Activated T-helper 1 cell treated with anti-CD3 and anti-CD28 coated beads, Interleukin-12 subunit alpha, Interleukin-12 subunit beta, Interleukin-2, Interleukin-4 antibody, amounts not matched to agents 30 ng/mL and 10 ng/mL and 1 ng/mL, durations not matched to agents 14 hours and 24 hours and 36 hours (primary cell): ENCODE measurements at regions not wholly inside any gene's neighbourhood (a gene's known extent, or its start where the extent isn't known, plus 50 kb on each side); places are given as distances from the start of the nearest gene placed in this dataset.

Experiments used
- DNase-seq: peaks from one replicate; pipeline ENCODE4 v3.0.0; 2021; ENCODE audit warnings: low spot score
- H3K27ac Mint-ChIP-seq: one replicate; pipeline ENCODE4 v1.8.0; 2021; ENCODE audit warnings: mild to moderate bottlenecking, mixed read lengths
- H3K27me3 Mint-ChIP-seq: one replicate; pipeline ENCODE4 v1.8.0; 2022; ENCODE audit warnings: mild to moderate bottlenecking, moderate library complexity, mixed read lengths; ENCODE audit not compliant: insufficient read depth
- H3K36me3 Mint-ChIP-seq: one replicate; pipeline ENCODE4 v1.8.0; 2021; ENCODE audit warnings: low read depth, mixed read lengths
- H3K4me1 Mint-ChIP-seq: one replicate; pipeline ENCODE4 v1.8.0; 2021; ENCODE audit warnings: low read depth, mixed read lengths
- H3K4me3 Mint-ChIP-seq: one replicate; pipeline ENCODE4 v1.8.0; 2021; ENCODE audit warnings: mild to moderate bottlenecking, moderate library complexity, mixed read lengths
- H3K9me3 Mint-ChIP-seq: one replicate; pipeline ENCODE4 v1.8.0; 2021; ENCODE audit warnings: mixed read lengths
- intact Hi-C: fragments of 100-400 bp; cut with micrococcal nuclease; formaldehyde crosslinking; loops from one replicate; pipeline ENCODE4 v1.15.1; 2024

GRCh38 chr2:219835493-219835892 is 208.1 kb downstream of the SLC4A3 start:
- intact Hi-C loops = no loop called here
- no peak for DNase-seq
- Mint-ChIP-seq H3K9me3 (no peaks in the 10 kb centered on the region), H3K27me3 (no peaks in the 10 kb centered on the region), H3K27ac (no peak overlapping the region), H3K4me1 (no peaks in the 10 kb centered on the region), H3K36me3 (no peaks in the 10 kb centered on the region), H3K4me3 (no peak overlapping the region)

DNA sequence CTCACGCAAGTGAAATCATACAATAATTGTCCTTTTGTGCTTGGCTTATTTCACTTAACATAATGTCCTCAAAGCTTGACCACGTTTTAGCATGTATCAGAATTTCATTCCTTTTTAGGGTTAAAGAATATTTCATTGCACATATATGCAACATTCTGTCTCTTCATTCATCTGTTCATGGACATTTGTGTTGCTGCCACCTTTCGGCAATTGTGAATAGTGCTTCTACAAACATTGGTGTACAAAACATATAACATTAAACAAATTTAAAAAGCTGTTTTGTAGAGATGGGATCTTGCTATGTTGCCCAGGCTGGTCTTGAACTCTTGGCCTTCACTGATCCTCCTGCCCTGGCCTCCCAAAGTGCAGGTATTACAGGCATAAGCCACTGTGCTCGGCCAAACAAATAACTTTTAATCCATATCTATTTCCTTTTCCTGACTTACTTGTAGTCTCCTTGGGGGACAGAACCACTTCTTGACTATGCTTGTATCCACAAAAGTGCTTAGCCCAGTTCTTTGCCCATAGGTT is 209.3 kb downstream of the SLC4A3 start:
- intact Hi-C loops = no loop called here
- no peaks in the 10 kb centered on the region for H3K4me1 Mint-ChIP-seq
- no peaks in the 10 kb centered on the region for H3K9me3 Mint-ChIP-seq
- DNase-seq = no peak
- no peaks in the 10 kb centered on the region for H3K36me3 Mint-ChIP-seq
- H3K27me3 Mint-ChIP-seq = no peaks in the 10 kb centered on the region
- H3K27ac Mint-ChIP-seq = no peak overlapping the region
- H3K4me3 Mint-ChIP-seq = no peak overlapping the region

GRCh38 chr2:219844401-219845091 is 217.1 kb downstream of the SLC4A3 start:
- no peak for DNase-seq
- H3K9me3 Mint-ChIP-seq = no peaks in the 10 kb centered on the region
- no peaks in the 10 kb centered on the region for H3K36me3 Mint-ChIP-seq
- no peak overlapping the region for H3K27ac Mint-ChIP-seq
- no peaks in the 10 kb centered on the region for H3K27me3 Mint-ChIP-seq
- H3K4me3 Mint-ChIP-seq = no peak overlapping the region
- H3K4me1 Mint-ChIP-seq = no peaks in the 10 kb centered on the region
- intact Hi-C loops = no loop called here

DNA sequence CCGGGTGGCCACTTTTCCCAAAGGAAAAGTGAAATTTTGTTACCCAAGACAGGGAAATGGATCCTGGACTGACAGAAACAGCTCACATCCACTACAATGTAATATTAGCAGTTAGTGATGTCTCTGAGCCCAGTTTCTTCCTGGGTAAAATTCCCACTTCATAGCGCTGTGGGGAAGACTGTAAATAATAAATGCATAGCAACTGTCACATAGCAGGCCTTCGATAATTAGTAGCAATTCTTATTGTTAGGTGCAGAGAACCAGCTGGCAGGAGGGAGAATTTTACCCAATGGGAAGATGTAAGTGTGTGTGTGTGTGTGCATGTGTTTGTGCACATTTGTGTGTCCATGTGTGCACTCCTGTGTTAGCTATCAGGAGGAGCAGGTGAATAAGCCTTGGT is 221.5 kb downstream of the SLC4A3 start:
- intact Hi-C loops = no loop called here
- DNase-seq = no peak
- Mint-ChIP-seq H3K4me3 (no peak overlapping the region), H3K9me3 (no peaks in the 10 kb centered on the region), H3K36me3 (no peaks in the 10 kb centered on the region), H3K4me1 (no peaks in the 10 kb centered on the region), H3K27me3 (peaks cover 5% of the 10 kb centered on the region), H3K27ac (no peak overlapping the region)

DNA sequence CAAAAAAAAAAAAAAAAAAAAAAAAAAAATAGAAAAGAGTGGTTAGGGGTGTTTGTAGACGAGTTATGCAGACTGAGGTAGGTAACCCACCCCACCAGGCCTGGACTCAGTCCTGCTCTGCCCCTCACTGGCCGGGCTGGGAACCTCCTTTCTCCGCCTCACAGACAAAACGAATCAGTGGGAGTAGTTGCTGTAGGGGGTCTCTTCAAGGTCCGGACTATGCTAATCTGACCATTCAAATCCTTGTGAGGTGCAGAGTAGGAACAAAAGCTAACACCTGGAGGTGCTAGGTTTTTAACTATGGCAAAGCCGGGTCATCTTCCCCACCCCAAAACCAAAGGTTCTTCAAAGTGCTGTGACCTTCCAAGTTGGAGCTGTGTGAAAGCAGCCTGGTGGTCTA is 223.7 kb downstream of the SLC4A3 start:
- Mint-ChIP-seq H3K9me3 (no peaks in the 10 kb centered on the region), H3K4me3 (no peak overlapping the region), H3K4me1 (no peaks in the 10 kb centered on the region), H3K27ac (no peak overlapping the region), H3K27me3 (peaks cover 8% of the 10 kb centered on the region), H3K36me3 (no peaks in the 10 kb centered on the region)
- DNase-seq = no peak
- intact Hi-C loops = no loop called here

DNA sequence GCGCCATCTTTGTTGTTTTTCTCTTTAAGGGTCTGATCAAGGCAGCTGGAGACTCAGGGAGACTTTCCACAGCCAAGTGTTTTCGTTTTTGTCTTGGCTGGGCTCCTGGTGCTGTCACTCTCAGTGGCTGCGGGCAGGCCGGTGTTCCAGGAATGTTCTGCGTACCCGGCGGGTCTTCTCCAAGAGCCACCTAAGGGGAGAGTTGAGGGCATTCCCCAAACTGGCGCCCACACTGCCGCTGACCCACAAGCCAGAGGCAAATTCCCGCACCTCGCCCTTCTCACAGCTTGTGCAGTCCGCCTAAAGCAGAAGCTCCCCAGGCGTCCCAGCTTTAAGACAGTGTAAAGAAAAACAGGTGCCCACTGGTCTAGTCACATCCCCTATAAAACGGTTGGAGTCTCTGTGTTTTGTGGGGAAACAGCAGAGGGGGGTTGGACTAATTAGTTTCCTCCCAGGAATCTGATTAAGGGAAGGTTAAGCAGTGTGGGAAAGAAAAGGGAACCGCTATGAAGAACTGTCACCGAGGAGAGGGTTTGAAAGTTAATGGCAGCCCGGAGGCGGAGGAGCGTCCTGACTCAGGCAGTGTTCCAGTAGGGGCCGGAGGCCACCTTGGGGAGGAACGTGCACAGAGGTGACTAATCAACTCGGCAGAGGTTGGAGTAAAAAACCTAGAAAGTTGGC is 224.5 kb downstream of the SLC4A3 start:
- intact Hi-C loops = no loop called here
- no peak overlapping the region for H3K27ac Mint-ChIP-seq
- H3K9me3 Mint-ChIP-seq = no peaks in the 10 kb centered on the region
- H3K4me1 Mint-ChIP-seq = no peaks in the 10 kb centered on the region
- H3K4me3 Mint-ChIP-seq = no peak overlapping the region
- DNase-seq = no peak
- H3K27me3 Mint-ChIP-seq = peaks cover 8% of the 10 kb centered on the region
- H3K36me3 Mint-ChIP-seq = no peaks in the 10 kb centered on the region

- no peaks in the 10 kb centered on the region for H3K4me1 Mint-ChIP-seq
- no peaks in the 10 kb centered on the region for H3K36me3 Mint-ChIP-seq
- no peaks in the 10 kb centered on the region for H3K9me3 Mint-ChIP-seq
- no peak overlapping the region for H3K4me3 Mint-ChIP-seq
- DNase-seq = no peak
- no peak overlapping the region for H3K27ac Mint-ChIP-seq
- intact Hi-C loops = no loop called here
- H3K27me3 Mint-ChIP-seq = peaks cover 8% of the 10 kb centered on the region
These were observed 225.2 kb downstream of the SLC4A3 start for GRCh38 chr2:219852626-219853025.

GRCh38 chr2:219856602-219857001 is 229.2 kb downstream of the SLC4A3 start:
- H3K4me1 Mint-ChIP-seq = no peaks in the 10 kb centered on the region
- DNase-seq = no peak
- H3K4me3 Mint-ChIP-seq = no peak overlapping the region
- H3K27ac Mint-ChIP-seq = no peak overlapping the region
- intact Hi-C loops = no loop called here
- no peaks in the 10 kb centered on the region for H3K36me3 Mint-ChIP-seq
- H3K27me3 Mint-ChIP-seq = peaks cover 4% of the 10 kb centered on the region
- no peaks in the 10 kb centered on the region for H3K9me3 Mint-ChIP-seq

DNA sequence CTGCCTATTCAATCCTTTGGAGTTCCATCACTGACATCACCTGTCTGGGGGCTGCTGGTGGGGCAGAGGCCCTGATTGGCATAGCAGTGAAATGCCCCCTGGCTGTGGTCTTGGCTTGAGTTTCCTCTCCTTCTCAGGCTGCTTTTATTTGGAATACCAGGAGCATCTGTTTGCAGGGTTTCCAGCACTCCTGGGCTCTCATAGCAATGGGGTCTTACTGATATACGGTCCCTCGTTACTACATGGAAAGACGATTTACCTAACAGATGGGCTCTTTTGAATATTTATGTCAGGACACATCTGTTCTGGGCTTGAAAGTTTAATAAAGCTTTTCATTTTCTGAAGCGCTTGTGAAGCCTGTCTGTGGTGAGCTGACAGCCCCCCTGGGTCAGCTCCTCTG is 230.3 kb downstream of the SLC4A3 start:
- intact Hi-C loops = no loop called here
- no peaks in the 10 kb centered on the region for H3K36me3 Mint-ChIP-seq
- H3K9me3 Mint-ChIP-seq = no peaks in the 10 kb centered on the region
- H3K27ac Mint-ChIP-seq = no peak overlapping the region
- H3K4me1 Mint-ChIP-seq = no peaks in the 10 kb centered on the region
- no peak for DNase-seq
- H3K27me3 Mint-ChIP-seq = peaks cover 2% of the 10 kb centered on the region
- no peak overlapping the region for H3K4me3 Mint-ChIP-seq

GRCh38 chr2:219861307-219861706 is 233.9 kb downstream of the SLC4A3 start:
- no peaks in the 10 kb centered on the region for H3K9me3 Mint-ChIP-seq
- H3K27me3 Mint-ChIP-seq = no peaks in the 10 kb centered on the region
- no peak for DNase-seq
- no peak overlapping the region for H3K27ac Mint-ChIP-seq
- intact Hi-C loops = no loop called here
- no peaks in the 10 kb centered on the region for H3K36me3 Mint-ChIP-seq
- no peaks in the 10 kb centered on the region for H3K4me1 Mint-ChIP-seq
- H3K4me3 Mint-ChIP-seq = no peak overlapping the region

DNA sequence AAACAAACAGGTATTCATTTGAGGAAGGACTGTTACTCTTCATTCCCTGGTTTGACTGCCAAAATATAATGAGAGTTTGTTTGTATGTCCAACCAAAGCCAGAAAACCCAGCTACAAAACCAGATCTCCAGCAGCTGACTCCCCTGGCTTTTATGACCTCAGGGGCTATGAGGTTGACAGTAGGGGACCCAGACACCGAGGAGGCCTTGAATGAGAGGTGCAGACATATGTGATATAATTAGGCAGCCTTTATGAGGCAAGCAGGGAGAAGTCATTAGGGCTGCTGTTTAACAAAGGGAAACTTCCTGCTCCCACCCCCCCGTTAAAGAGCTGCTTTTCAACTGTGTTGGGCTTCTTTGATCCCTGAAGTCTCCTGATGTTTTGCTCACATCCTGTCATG is 236.7 kb downstream of the SLC4A3 start:
- no peak for DNase-seq
- no peaks in the 10 kb centered on the region for H3K9me3 Mint-ChIP-seq
- H3K27me3 Mint-ChIP-seq = no peaks in the 10 kb centered on the region
- H3K36me3 Mint-ChIP-seq = no peaks in the 10 kb centered on the region
- no peaks in the 10 kb centered on the region for H3K4me1 Mint-ChIP-seq
- intact Hi-C loops = no loop called here
- no peak overlapping the region for H3K4me3 Mint-ChIP-seq
- H3K27ac Mint-ChIP-seq = no peak overlapping the region

DNA sequence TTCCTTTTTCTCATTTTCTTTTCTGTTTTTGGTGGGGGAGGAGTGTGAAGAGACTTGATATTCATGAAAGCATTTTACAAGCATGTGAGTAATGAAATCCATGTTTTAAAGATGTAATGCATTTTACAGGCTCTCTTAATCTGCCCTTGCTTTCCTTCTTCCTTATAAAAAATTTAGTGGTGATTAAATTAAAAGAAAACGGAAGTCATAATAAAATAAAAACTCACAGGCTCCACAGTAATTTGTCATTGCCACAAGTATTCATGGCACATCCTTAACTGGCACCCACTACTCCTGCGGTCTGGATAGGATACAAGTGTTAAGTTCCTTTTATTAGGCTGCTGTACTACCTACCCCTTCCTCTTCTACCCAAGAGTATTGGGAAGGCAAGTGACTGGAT is 241.2 kb downstream of the SLC4A3 start:
- Mint-ChIP-seq H3K4me1 (no peaks in the 10 kb centered on the region), H3K36me3 (no peaks in the 10 kb centered on the region), H3K27ac (no peak overlapping the region), H3K27me3 (no peaks in the 10 kb centered on the region), H3K9me3 (no peaks in the 10 kb centered on the region), H3K4me3 (no peak overlapping the region)
- DNase-seq = no peak
- intact Hi-C loops = no loop called here

GRCh38 chr2:219870041-219870440 is 242.6 kb downstream of the SLC4A3 start:
- Mint-ChIP-seq H3K4me1 (no peaks in the 10 kb centered on the region), H3K9me3 (no peaks in the 10 kb centered on the region), H3K27me3 (no peaks in the 10 kb centered on the region), H3K36me3 (no peaks in the 10 kb centered on the region), H3K27ac (no peak overlapping the region), H3K4me3 (no peak overlapping the region)
- intact Hi-C loops = no loop called here
- no peak for DNase-seq
